ENCODE measurements at regions not wholly inside any gene's neighbourhood (a gene's known extent, or its start where the extent isn't known, plus 50 kb on each side); places are given as distances from the start of the nearest gene placed in this dataset.

DNA sequence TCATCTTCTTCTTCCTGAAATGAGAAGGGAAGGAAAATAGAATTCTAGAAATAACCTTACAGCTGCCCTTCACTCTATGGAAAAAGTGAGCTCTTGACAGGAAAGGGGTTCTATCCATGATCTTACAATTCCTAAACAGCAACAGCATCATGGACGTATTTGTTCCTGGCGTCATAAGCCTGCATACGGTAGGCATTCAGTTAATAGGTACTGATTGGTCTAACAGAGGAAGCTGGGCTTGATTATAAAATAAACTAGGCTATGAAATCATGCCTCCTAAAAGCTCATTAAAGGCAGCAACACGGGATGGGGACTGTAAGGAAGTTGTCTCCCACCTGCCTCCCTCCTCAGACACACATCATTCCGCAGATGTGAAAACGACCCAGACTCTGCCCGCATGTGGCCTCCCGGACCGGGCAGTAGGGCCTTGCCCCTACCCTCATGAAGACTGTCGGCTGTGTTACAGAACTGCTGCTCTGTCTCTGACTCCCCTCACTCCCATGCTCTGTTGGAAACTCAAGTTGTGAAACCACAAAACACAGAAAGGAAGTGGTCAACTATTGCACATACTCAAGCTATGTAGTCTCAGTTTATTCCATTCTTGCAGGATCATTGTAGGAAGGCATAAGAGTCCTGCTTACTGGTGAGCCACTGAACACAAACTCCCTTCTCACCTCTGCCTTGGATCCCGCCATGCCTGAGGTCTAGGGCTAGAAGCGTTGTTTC is 129.8 kb downstream of the DLEU7 start:
- no peak overlapping the region for H3K4me3 ChIP-seq (ENCODE audit: low read depth, low read length)
- TF ChIP-seq, protein P1, sequence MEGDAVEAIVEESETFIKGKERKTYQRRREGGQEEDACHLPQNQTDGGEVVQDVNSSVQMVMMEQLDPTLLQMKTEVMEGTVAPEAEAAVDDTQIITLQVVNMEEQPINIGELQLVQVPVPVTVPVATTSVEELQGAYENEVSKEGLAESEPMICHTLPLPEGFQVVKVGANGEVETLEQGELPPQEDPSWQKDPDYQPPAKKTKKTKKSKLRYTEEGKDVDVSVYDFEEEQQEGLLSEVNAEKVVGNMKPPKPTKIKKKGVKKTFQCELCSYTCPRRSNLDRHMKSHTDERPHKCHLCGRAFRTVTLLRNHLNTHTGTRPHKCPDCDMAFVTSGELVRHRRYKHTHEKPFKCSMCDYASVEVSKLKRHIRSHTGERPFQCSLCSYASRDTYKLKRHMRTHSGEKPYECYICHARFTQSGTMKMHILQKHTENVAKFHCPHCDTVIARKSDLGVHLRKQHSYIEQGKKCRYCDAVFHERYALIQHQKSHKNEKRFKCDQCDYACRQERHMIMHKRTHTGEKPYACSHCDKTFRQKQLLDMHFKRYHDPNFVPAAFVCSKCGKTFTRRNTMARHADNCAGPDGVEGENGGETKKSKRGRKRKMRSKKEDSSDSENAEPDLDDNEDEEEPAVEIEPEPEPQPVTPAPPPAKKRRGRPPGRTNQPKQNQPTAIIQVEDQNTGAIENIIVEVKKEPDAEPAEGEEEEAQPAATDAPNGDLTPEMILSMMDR (IDR thresholded peaks at IDR 0.05; ENCODE audit: low read depth, low read length, missing control alignments) = no peak
- DNase-seq (ENCODE audit: low read depth) = no peak

DNA sequence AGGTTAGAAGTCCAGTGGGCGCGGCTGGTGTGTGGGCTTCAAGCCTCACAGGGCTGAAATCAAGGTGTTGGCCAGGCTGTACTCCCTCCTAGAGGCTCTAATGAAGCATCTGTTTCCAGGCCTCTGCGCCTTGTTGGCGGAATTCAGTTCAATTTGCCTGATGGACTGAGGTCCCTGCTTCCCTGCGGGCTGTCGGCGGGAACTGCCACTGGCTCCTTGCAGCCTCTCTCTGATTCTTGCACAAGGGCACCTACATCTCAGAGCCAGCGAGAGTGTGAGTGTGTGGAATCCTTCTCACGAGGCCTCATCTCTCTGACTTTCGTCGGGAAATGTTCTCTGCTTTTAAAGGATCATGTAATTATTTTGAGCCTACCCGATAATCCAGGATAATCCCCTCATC is 128.6 kb downstream of the DLEU7 start:
- H3K4me3 ChIP-seq (ENCODE audit: low read depth, low read length) = no peak overlapping the region
- TF ChIP-seq, protein P1 (IDR thresholded peaks at IDR 0.05; ENCODE audit: low read depth, low read length, missing control alignments) = no peak
- no peak for DNase-seq (ENCODE audit: low read depth)

DNA sequence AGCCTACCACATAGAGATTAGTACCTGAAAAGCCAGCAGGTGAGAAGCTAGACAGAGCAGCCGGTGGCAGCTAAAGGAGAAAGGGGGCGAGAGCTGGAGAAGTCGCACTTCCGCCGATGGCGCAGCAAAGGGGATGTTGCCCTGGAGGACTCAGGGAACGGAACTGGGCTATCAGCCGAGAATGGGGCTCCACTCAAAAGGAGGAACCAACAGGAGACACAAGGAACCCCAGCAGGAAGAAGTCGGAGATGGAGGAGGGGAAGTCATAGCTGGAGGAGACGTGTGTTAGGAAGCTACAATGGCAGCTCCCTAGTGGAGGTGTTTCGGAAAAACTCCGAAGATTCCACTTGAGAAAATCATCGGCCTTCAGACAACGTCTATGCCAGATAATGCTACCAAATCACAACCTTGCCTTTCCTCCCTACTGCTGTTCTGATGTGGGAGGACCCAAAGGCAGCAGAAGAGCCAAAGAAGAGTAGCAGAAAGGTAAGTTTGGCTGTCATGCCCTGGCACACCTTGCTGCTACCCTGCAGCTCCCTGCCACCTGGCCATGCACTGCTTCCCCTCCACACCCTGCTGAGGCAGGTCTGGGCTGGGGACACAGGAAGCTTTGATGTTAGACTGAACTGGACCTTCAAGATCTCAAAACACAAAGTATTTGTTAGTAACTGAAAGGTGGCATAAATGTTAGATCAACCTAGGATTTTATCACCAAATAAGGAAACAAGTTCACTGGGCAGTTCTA is 127.9 kb downstream of the DLEU7 start:
- H3K4me3 ChIP-seq (ENCODE audit: low read depth, low read length) = no peak overlapping the region
- TF ChIP-seq, protein P1 (IDR thresholded peaks at IDR 0.05; ENCODE audit: low read depth, low read length, missing control alignments) = no peak
- DNase-seq (ENCODE audit: low read depth) = no peak

DNA sequence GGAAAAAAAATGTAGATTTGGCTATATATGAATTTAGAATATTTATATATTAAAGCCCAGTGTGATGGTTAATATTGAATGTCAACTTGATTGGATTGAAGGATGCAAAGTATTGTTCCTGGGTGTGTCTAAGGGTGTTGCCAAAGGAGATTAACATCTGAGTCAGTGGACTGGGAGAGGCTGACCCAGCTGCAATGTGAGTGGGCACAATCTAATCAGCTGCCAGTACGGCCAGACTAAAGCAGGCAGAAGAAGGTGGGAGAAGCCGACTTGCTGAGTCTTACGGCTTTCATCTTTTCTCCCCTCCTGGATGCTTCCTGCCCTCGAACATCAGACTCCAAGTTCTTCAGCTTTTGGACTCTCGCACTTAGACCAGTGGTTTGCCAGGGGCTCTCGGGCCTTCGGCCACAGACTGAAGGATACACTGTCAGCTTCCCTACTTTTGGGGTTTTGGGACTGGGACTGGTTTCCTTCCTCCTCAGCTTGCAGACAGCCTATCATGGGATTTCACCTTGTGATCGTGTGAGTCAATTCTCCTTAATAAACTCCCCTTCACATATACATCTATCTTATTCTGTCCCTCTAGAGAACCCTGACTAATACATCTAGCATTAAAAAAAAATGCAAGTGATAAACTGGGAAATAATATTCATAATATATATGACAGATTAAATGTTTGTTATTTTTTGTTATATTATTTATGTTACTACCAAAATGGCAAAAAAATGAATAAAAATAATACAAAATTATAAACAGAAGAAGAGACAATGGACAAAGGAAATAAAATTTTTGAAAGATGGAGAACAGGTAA is 122.4 kb downstream of the DLEU7 start:
- no peak for DNase-seq (ENCODE audit: low read depth)
- H3K4me3 ChIP-seq (ENCODE audit: low read depth, low read length) = no peak overlapping the region
- TF ChIP-seq, protein P1 (IDR thresholded peaks at IDR 0.05; ENCODE audit: low read depth, low read length, missing control alignments) = no peak

DNA sequence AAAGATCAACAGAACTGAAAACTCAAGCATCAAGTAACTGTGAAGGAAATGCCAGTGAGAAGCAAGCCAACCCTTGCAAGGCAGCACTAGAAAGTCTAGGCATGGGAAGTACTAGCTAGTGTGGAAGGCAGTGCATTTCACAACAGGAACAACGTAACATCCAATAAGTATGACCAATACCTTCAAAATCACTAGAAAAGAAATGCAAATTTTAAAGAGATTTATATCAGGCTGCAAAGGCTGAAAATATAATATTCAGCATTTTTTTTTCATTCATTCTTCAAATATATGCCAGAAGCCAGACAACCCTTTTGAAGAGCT is 121.9 kb downstream of the DLEU7 start:
- DNase-seq (ENCODE audit: low read depth) = no peak
- no peak overlapping the region for H3K4me3 ChIP-seq (ENCODE audit: low read depth, low read length)
- TF ChIP-seq, protein P1 (IDR thresholded peaks at IDR 0.05; ENCODE audit: low read depth, low read length, missing control alignments) = no peak

DNA sequence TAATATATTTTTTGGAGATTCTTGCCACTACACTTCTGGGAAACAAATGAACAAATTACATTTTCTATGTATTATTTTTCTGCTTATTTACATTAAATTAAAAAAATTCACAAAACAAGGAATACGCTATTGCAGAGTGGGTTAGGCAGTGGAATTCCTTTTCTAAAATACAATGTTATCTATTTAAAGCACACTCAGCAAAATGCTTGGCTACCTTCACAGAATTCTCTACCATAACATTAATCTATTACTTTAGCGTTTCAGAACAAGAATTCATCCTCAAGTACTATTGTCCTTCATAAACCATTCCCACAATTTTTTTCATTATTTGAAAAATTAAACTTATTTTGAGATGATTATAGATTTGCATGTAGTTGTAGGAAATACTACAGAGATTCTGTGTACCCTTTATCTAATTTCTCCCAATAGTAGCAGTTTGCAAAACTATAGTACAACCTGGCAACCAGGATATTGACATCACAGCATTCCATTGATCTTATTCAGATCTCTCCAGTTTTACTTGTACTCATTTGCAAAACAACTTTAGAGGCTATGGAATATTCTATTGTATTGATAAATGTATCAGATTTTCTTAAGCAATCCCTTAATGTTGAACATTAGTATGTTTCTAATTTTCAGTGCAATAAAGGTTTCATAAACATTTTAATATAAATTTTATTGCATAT is 120.9 kb downstream of the DLEU7 start:
- no peak overlapping the region for H3K4me3 ChIP-seq (ENCODE audit: low read depth, low read length)
- DNase-seq (ENCODE audit: low read depth) = no peak
- TF ChIP-seq, protein P1 (IDR thresholded peaks at IDR 0.05; ENCODE audit: low read depth, low read length, missing control alignments) = no peak

Data from GM12864 (cell line).